Hepatocyte (in vitro differentiated cells): ENCODE measurements at regions not wholly inside any gene's neighbourhood (a gene's known extent, or its start where the extent isn't known, plus 50 kb on each side); places are given as distances from the start of the nearest gene placed in this dataset.

Source experiments
- DNase-seq: peaks from one replicate; pipeline ENCODE4 v3.0.0-alpha.2; 2016; ENCODE audit warnings: low spot score
- H2AFZ ChIP-seq: fragments of 200-600 bp; sonication (generic); 2 replicates; pipeline ENCODE4 v1.6.0; 2016; ENCODE audit warnings: antibody characterized with exemption, mild to moderate bottlenecking
- H3K27ac ChIP-seq: fragments of 200-600 bp; sonication (generic); 2 replicates; pipeline ENCODE4 v1.5.1; 2016; ENCODE audit warnings: mild to moderate bottlenecking
- H3K27me3 ChIP-seq: fragments of 200-600 bp; sonication (generic); 2 replicates; pipeline ENCODE4 v1.6.1; 2016
- H3K36me3 ChIP-seq: fragments of 200-600 bp; sonication (generic); replicated peaks from 2 replicates; pipeline ENCODE4 v1.5.1; 2016; ENCODE audit warnings: low read depth; ENCODE audit not compliant: insufficient read depth
- H3K4me1 ChIP-seq: fragments of 200-600 bp; sonication (generic); 2 replicates; pipeline ENCODE4 v1.5.1; 2016; ENCODE audit warnings: mild to moderate bottlenecking, moderate library complexity; ENCODE audit not compliant: insufficient read depth
- H3K4me2 ChIP-seq: fragments of 200-600 bp; sonication (generic); 2 replicates; pipeline ENCODE4 v1.6.0; 2016
- H3K4me3 ChIP-seq: fragments of 200-600 bp; sonication (generic); 2 replicates; pipeline ENCODE4 v1.5.1; 2016; ENCODE audit warnings: mild to moderate bottlenecking
- H3K79me2 ChIP-seq: fragments of 200-600 bp; sonication (generic); 2 replicates; pipeline ENCODE4 v1.6.0; 2017; ENCODE audit warnings: mild to moderate bottlenecking
- H3K9me2 ChIP-seq: fragments of 200-600 bp; sonication (generic); replicated peaks from 2 replicates; pipeline ENCODE4 v1.6.0; 2017; ENCODE audit warnings: mild to moderate bottlenecking; ENCODE audit not compliant: insufficient read depth
- H3K9me3 ChIP-seq: fragments of 200-600 bp; sonication (generic); 2 replicates; pipeline ENCODE4 v1.5.1; 2016; ENCODE audit warnings: low read depth, mild to moderate bottlenecking
- H4K20me1 ChIP-seq: fragments of 200-600 bp; sonication (generic); 2 replicates; pipeline ENCODE4 v1.6.0; 2016; ENCODE audit warnings: mild to moderate bottlenecking; ENCODE audit not compliant: insufficient read depth, poor library complexity, severe bottlenecking
- CTCF ChIP-seq: fragments of 200-600 bp; sonication (generic); IDR thresholded peaks from 2 replicates; pipeline ENCODE4 v1.5.1; 2016; ENCODE audit warnings: antibody characterized with exemption, mild to moderate bottlenecking; ENCODE audit not compliant: poor library complexity
- EZH2 ChIP-seq: fragments of 200-600 bp; sonication (generic); IDR thresholded peaks from 2 replicates; pipeline ENCODE4 v1.6.1; 2016; ENCODE audit warnings: antibody characterized with exemption, mild to moderate bottlenecking, borderline replicate concordance
- EZH2phosphoT487 ChIP-seq: fragments of 200-600 bp; sonication (generic); IDR thresholded peaks from one replicate; pipeline ENCODE4 v1.6.1; 2018; ENCODE audit warnings: antibody characterized with exemption, mild to moderate bottlenecking, low read depth, moderate library complexity; ENCODE audit not compliant: unreplicated experiment, severe bottlenecking
- WGBS: methylation state at CpG from one replicate; pipeline ENCODE4 v1.1.6; 2016; ENCODE audit warnings: low lambda C conversion rate; ENCODE audit errors: missing lambda C conversion rate; 5-methylcytosine and 5-hydroxymethylcytosine counted together

GRCh38 chr7:81600608-81601007 is 169.2 kb downstream of the HGF start:
- no peaks in the 10 kb centered on the region for H3K9me3 ChIP-seq
- no peaks in the 10 kb centered on the region for H3K36me3 ChIP-seq
- no peak overlapping the region for H2AFZ ChIP-seq
- H3K9me2 ChIP-seq: no peaks in the 10 kb centered on the region
- no peak overlapping the region for H3K27ac ChIP-seq
- H3K4me3 ChIP-seq: no peak overlapping the region
- no peak for TF ChIP-seq EZH2
- TF ChIP-seq CTCF: no peak
- TF ChIP-seq EZH2phosphoT487: no peak
- no peaks in the 10 kb centered on the region for H3K27me3 ChIP-seq
- H3K4me1 ChIP-seq: no peaks in the 10 kb centered on the region
- no peak for DNase-seq
- WGBS: 83% methylated on average over 2 of the region's 2 CpGs
- H3K79me2 ChIP-seq: no peaks in the 10 kb centered on the region
- no peaks in the 10 kb centered on the region for H4K20me1 ChIP-seq
- no peak overlapping the region for H3K4me2 ChIP-seq

- Histone ChIP-seq H3K36me3 (no peaks in the 10 kb centered on the region), H3K4me3 (no peak overlapping the region), H2AFZ (no peak overlapping the region), H3K9me3 (no peaks in the 10 kb centered on the region), H3K79me2 (no peaks in the 10 kb centered on the region), H4K20me1 (no peaks in the 10 kb centered on the region), H3K9me2 (no peaks in the 10 kb centered on the region), H3K4me2 (no peak overlapping the region), H3K27me3 (no peaks in the 10 kb centered on the region), H3K27ac (no peak overlapping the region), H3K4me1 (no peaks in the 10 kb centered on the region)
- WGBS: 93% methylated on average over 1 of the region's 1 CpG
- no peak for TF ChIP-seq CTCF
- TF ChIP-seq EZH2phosphoT487: no peak
- TF ChIP-seq EZH2: no peak
- no peak for DNase-seq
Observed at GRCh38 chr7:81598951-81599350, 170.9 kb downstream of the HGF start.

GRCh38 chr7:81594767-81595166 is 175.1 kb downstream of the HGF start:
- no peak overlapping the region for H3K4me3 ChIP-seq
- no peak overlapping the region for H3K27ac ChIP-seq
- no peak overlapping the region for H2AFZ ChIP-seq
- no peak for DNase-seq
- H3K79me2 ChIP-seq: no peaks in the 10 kb centered on the region
- TF ChIP-seq CTCF (no peak), EZH2 (no peak), EZH2phosphoT487 (no peak)
- H3K9me3 ChIP-seq: no peaks in the 10 kb centered on the region
- no peaks in the 10 kb centered on the region for H4K20me1 ChIP-seq
- no peak overlapping the region for H3K4me2 ChIP-seq
- no peaks in the 10 kb centered on the region for H3K4me1 ChIP-seq
- H3K36me3 ChIP-seq: no peaks in the 10 kb centered on the region
- H3K9me2 ChIP-seq: no peaks in the 10 kb centered on the region
- H3K27me3 ChIP-seq: no peaks in the 10 kb centered on the region
- 100% methylated on average over 1 of the region's 1 CpG for WGBS

GRCh38 chr7:81590131-81590530 is 179.7 kb downstream of the HGF start:
- Histone ChIP-seq H4K20me1 (no peaks in the 10 kb centered on the region), H3K4me3 (no peak overlapping the region), H3K27me3 (no peaks in the 10 kb centered on the region), H3K27ac (no peak overlapping the region), H2AFZ (no peak overlapping the region), H3K9me2 (no peaks in the 10 kb centered on the region), H3K79me2 (no peaks in the 10 kb centered on the region), H3K9me3 (no peaks in the 10 kb centered on the region), H3K4me1 (no peaks in the 10 kb centered on the region), H3K4me2 (no peak overlapping the region), H3K36me3 (no peaks in the 10 kb centered on the region)
- TF ChIP-seq CTCF: no peak
- TF ChIP-seq EZH2: no peak
- TF ChIP-seq EZH2phosphoT487: no peak
- WGBS: 72% methylated on average over 5 of the region's 5 CpGs
- DNase-seq: no peak
